NCI-H187 treated with DMSO at 0.1 percent for 48 hours (cell line): ENCODE measurements at regions not wholly inside any gene's neighbourhood (a gene's known extent, or its start where the extent isn't known, plus 50 kb on each side); places are given as distances from the start of the nearest gene placed in this dataset.
"Not testable (repeated sequence)": the region's sequence is repeated elsewhere in the genome, so short reads cannot be mapped to it uniquely, and the experiment has no call there.

Experiments
- DNase-seq: peaks from one replicate; lab custom pipeline; 2025; lab: John Stamatoyannopoulos, UW

DNA sequence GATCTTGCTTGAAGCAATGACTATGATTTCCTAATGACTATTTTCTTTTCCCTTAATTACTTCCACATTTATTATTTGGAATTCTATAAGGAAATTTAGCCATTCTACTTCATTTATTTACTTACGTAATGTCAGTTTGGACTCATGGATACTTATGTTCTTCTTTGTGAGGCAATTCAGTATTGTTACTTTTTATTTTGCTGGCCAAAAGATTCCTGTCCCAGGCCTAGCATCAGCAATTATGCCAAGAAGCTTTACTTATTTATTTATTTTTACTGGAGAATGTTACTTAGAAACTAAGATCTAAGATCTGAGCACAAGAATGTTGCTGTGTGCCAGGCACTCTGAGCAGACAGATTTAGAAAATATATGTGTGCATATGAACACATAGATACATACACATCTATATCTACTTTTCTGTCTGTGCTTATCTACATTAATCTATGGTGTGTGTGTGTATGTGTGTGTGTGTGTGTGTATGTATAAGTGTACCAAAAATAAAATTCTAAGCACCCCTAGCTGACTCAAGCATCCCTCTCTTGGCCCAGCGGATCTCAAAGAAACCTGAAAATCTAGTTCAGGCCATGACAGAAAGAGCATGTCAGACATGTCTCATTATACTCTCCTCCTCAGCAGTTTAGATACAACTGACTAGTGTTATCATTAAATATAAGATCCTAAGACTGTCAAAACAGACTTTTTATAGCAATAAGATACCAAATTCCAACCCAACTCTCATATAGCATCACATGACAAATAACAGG lies 640.0 kb upstream of the GJE1 start:
- DNase-seq: no peak

DNA sequence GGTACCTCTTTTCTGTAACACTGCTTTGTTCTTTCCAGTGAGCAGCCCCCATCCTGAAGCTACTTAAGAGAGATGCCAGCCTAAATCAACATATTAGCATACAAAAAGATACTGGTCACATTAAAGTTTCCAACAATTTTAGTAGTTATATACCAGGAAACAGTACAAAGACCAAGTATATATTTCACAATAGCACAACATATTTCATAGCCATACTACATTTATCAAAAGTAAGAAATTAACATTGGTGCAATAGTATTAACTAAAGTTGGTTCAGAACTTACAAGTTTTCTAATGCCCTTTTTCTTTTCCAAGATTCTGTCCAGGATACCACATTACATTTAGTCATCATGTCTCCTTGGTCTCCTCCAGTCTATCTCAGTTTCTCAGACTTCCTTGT lies 641.0 kb upstream of the GJE1 start:
- DNase-seq: no peak

DNA sequence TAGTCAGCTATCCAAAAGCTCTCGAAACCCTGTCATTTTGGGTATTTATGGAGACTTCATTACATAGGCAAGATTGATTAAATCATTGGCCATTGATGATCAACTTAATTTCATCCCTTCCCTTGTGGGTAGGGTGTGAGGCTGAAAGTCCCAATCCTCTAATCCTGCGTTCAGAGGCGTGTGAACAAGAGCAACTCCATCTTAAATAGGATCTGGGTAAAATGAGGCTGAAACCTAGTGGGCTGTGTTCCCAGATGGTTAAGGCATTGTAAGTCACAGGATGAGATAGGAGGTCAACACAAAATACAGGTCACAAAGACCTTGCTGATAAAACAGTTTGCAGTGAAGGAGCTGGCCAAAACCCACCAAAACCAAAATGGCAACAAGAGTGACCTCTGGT lies 641.7 kb upstream of the GJE1 start:
- no peak for DNase-seq

DNA sequence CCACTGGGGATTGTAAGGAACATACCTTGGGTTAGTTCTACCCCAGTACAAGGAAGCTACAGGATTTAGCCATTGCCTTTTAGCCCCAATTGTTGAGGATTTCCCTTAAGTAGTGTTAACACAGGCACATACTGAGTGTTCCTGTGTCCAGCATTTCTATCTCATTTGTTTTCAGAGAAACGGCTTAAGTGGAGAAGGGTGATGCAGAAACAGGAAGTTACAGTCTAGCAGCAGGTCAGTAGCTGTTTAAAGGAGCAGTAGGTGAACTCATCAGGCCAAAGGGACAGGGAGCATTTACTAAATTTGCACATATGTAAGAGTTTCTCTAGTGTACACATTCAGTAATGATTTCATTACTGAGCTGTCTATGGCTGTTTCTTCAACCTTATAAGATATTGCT lies 644.2 kb upstream of the GJE1 start:
- DNase-seq: no peak

DNA sequence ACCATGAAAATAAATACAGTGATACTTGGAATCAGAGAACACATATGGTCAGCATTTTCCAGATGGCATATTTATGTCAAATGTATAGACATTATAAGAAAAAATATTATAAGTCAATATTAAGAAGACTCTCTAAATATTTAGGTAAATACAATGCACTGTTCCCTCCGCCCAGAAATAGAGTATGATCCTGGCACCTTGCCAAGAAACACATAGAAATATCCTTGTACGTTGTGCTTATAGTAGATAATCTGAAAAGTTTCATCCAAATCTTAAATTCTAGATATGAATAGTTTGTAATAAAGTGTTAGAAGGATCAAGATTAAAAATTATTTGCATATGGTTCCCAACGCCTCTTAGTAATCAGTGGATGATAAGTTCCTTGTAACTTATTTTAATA lies 645.8 kb upstream of the GJE1 start:
- DNase-seq: no peak

DNA sequence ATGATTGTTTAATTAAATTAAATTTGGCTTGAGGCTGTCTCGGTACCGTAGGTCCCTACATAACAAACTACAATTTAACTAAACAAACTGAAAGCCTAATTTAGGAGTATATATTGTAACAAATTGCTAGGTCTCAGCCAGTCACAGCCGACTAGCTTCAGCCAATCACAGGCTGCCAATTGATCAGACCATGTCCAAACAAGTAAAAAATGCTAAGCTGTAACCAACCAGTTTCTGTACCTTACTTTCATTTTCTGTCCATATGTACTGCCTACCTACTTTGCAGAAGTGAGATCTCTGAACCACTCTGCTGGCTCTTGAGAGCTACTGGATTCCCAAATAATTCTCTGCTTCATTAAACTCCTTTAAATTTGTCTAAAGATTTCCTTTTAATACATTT lies 648.0 kb upstream of the GJE1 start:
- DNase-seq: no peak

DNA sequence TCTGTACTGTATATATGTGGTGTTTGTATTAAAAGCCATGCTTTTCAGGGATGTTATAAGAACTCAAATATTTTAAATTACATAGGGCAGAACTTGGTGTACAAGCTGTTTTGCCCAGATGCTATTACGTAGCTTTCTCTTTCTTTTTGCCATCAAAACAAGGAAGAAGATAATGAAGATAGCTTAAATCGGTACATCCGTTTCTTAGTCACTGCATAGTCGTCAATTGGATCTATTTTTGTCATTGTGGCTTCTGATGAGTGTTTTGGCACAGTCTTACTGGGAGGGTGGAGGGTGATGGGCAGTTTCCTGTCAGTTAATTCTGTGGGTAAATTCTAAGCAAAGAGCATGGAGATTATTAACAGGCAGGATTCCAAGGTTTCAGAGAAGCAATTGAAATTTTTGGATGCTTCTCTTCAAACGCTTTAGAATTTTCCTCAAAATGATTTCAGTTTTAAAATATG lies 649.1 kb upstream of the GJE1 start:
- DNase-seq: peak; percentile 17

DNA sequence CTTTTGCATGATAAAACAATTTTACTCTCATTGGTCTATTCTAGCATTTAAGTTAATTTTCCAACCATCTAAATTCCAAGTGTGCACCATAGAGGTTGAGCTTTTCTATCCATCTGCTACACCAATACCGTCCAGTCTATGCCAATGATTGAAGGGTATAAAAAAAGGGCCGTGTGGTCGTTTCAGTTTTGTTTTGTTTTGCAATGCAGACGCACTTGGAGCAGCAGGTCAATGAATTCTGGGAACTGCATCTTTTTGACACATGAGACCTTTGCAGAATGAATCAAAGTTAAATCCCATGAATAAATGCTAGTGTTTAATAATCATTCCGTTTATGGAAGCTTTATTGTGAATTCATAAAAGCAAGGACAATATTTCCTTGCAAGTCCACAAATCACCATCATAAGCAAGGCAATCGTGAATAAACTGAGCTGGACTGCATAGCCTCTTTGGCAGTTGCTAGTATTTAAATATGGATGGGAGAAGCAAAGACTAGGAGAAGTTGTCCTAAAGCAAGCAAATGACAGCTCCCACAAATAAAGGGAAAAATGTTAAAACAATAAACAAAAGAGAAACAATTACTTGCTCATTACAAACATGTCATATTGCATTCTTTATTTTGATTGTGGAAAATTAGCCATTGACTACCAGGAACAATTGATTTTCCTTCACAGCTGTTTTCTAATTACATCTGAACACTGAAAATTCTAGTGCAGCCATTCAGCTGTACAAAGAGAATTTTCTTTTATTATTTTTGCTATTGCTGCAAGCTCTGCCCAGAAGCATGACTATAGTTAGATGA lies 649.7 kb upstream of the GJE1 start:
- DNase-seq: no peak

DNA sequence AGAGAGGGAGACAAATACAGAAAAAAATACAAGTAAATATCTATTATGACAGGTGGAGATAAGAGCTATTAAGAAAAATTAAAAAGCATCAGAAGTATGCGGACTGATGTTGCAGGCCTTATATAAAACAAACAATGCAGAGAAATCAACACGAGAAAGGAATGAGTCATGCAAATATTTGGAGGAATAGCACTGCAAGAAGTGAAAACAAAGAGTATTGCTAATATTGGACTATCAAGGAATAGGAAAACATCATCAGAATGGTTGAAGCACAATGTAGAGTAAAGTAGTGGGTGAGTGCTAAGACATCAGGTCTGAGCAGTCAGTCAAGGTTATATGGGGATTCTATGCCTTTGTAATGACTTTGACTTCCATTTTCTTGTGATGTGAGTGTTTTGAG lies 657.5 kb upstream of the GJE1 start:
- DNase-seq: no peak

DNA sequence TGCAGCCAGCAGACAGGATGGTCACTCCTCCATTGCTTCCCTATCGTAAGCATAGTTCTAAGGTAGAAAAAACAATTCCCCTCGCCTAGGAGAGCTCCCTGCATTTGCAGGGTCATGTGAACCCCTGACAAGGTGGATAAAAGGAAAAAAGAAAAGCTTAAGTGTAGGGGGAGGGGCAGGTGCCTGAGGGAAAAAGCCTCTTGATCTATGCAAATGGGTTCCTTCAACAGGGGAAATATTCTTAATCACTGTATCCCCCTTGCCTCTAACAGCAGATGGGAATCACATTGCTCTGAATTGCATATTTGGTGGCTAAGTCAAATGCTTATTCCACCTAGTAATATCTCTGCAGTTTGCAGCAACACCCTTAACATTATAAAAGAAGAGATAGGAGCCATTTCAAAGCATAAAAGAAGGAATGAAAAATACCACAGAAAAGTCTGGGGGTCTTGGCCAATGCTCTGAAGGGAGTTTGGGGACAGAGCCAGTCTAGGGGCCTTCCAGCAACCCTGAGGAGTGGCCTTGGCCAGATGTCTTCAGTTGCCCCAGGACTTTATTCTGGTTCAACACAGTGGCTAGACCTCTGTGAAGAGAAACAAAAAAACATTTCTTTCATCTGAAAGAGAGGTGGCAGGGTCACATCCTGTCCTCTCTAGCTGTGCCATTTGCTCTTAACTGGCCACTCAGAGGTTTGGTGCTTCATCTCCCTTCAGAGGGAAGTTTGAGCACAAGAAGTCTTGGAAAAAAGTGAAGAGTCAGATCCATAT lies 660.4 kb upstream of the GJE1 start:
- no peak for DNase-seq

DNA sequence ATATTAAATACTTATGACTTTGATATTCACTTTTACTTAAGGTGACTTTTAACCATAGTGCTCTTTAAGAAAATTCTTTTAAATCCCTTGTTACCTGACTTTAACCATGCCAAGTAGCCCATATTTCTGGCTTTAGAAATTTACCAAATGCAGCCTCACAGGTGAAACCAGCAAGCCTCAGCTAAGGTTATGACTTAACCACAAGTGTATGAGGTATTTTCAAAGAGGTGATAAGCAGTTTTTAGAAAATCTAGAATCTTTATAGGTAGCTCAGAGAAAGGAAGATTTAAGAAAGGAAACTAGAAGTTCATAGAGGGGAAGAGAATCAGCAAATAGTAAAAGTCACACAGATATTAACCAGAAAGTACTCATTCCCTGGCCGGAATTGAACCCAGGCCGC lies 661.9 kb upstream of the GJE1 start:
- DNase-seq: no peak

DNA sequence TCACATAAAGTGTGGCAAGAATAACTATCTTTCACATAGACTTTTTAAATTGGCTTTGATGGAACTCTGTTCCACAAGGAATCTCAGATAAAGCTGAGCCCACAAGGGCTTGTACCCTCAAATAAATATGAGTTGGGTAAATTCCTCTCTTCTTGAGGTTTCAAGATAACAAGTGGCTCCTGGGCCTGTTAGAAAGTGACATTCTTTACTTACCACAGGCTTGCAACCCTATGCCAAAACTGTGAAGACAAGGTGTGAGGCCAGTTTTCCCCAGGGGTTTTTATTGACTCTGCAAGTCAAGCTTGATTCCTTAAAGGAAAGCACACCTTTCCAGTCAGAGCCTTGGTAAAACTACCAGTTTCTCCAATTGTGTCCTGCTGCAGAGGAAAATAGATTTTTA lies 664.8 kb upstream of the GJE1 start:
- no peak for DNase-seq

DNA sequence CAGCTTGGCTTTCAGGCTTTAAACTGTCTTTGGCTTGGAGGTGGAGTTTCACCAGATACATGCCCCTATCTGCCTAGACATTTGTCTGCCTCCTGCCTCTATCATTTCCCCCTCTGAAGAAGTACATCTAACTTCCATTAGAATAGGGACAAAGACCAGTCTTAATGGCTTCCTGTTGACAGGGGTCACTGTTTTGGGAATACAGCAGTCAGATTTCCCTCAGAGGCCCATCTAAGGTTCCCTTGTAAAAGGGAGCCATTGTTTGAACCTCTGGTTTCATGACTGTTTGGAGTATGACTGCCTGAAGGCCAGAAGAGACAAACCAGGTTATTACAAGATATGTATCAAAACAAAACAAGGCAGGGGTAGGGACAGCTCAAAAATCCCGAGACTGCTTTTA lies 665.7 kb upstream of the GJE1 start:
- DNase-seq: no peak

DNA sequence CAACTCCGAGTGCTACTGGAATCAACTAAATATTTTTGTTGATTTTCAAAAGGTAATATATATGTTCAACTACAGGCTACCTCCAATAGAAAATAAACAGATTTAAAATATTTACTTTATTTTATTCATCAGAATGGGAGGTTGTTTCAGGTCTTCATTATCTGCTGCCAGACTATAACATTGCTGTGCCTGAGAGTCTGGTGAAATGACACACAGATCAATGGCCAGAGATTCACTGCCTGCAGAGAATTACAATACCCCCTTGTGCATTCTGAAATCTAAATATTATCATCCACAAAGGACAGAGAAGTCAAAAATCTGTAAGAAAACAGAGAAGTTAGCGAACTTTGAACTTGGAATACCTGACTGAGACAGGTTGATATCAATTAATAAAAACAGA lies 667.8 kb upstream of the GJE1 start:
- no peak for DNase-seq

DNA sequence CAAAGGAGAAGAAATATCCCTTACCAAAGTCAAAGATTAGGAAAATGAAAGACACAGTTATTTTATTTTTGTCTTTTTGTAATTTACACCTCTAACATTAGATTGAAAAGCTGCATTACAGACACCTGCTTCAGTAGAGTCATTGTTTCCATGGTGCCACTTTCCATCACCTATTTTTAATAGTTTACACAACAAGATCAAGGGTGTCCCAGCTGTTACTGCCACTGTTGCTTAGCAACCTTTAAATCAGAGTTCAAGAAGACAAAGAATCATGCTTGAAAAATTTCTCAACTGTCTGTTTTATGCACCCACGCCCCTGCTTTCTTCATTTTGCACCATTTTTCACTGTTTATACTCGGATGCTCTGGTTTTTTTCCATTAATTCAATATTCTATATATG lies 668.2 kb upstream of the GJE1 start:
- peak; percentile 87 for DNase-seq

DNA sequence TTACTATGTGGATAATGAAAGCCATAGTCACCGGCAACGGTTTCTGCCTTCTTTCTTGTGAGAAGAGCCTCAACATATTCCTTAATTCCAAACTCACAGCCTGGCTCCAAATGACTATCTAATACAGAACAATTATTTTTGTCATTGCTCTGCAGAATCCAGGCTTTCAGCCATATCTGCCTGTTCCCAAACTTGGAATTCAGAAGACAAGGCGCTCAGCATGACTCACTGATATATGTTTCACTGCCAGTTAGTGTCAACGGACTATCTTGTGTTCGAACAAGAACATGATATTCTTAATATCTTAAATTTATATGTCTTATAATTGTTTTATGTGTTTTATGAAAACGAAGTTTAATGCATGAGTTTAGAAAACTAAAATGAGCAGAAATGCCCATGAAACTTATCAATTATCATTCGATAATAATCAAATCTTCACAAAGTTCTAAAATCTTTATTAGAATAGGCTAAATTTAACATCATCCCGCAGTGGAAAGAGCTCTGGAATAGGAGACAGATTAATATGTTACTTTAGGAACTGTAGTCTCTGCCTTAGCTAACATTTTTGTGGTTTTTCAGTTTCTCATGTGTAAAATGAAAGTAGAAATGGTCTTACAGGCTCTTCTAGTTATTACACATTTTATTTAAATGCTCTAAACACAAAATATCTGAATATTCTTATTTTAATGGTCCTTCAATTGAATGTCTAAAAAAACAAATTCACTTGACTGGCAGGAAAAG lies 669.3 kb upstream of the GJE1 start:
- no peak for DNase-seq

DNA sequence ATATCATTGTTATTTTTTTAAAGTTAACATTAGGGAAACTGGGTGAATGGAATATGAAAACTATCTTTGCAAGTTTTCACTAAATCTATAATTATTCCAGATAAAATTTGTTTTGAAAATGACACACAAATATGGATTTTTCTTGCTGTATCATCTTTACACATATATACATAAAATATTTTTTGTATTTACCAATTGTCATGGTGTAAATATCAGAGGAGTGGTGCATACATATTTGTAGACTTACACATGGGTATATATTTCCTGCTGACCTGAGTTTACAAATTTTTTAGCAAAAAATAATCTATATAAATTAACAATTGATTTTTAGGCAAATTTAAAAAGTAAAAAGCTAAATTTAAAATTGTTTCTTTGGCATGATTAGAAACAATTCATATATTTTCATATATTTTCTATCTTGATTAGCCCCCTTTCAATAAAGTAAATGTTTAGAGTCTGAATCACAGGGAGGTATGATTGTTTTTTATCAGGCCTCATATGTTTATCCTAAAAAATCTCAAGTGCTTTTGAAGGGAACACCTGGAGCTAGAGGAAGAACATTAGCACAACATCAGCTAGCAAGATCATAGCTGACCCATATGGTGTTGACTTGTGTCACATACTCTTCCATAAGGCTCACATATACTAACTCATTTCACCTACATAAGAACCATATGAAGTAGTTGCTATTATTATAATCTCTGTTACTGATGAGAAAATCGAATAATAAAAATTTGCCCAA lies 671.8 kb upstream of the GJE1 start:
- no peak for DNase-seq

DNA sequence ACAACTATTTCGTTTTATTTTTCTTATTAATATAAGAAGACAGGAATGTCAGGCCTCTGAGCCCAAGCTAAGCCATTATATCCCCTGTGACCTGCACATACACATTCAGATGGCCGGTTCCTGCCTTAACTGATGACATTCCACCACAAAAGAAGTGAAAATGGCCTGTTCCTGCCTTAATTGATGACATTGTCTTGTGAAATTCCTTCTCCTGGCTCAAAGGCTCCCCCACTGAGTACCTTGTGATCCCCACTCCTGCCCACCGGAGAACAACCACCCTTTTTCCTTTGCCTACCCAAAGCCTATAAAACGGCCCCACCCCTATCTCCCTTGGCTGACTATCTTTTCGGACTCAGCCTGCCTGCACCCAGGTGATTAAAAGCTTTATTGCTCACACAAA lies 672.5 kb upstream of the GJE1 start:
- not testable (repeated sequence) for DNase-seq

DNA sequence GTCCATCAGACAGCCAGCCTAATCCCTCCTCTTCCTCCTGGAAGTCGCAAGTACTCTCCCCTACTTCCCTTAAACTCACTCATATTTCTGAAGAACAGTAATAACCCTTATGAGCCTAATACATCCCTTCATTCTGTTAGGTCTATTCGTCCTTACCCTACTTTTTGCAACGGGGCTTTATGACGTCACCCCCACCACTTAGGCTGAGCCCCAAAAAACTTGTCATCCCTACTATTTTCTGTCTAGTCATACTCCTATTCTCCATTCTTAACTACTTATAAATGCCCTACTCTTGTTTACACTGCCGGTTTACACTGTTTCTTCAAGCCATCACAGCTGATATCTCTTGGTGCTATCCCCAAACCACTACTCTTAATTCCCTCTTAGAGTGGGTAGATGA lies 674.7 kb upstream of the GJE1 start:
- not testable (repeated sequence) for DNase-seq

DNA sequence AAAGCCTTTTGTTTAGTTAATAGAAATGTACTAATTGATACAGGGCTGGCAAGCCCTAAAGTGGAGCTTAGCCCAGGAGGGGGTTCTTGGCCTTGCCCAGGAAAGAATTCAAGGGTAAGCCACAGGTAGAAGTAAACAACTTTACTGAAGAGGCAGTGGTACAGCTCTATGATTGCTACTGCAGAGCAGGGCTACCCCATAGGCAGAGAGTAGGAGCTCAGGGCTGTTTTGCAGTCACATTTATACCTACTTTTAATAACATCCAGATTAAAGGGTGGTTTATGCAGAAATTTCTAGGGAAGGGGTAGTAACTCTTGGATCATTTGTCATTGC lies 680.4 kb upstream of the GJE1 start:
- no peak for DNase-seq

DNA sequence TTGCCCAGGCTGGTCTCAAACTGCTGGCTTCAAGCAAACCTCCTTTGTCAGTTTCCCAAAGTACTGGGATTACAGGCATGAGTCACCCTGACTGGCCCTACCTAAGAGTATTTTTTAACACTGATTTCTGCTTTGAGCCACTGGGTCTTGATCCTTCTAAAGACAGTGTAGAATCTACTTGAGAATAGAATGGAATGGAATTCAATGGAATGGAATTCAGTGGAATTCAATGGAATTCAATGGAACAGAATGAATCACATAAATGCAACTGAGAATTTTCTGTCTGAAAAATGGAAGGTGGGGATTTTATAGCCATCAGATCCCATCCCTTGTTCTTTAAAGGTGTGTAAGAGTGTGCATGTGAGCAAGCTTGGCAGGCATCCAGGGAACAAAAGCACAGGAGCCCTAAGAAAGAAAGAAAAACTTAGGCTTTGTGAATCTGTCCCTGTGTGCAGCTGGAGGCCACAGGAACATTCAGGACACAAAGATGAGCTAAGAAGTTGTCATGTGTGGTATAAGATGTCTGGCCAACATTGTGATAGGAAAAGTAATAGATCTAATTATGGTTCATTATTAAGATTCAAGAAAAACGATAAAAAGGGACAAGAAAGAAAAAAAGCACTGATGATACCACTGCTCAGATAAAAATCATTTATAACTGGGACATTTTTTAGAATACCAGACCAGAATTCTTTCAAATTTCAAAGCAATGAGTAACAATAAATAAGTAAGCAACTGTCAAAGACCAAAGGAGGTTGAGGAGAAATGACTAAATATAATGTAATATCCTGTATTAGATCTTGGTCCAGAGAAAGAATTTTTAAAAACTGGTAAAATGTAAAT lies 681.0 kb upstream of the GJE1 start:
- DNase-seq: no peak
